Activated CD4-positive, alpha-beta memory T cell treated with anti-CD3 and anti-CD28 coated beads for 36 hours (primary cell): ENCODE measurements at regions not wholly inside any gene's neighbourhood (a gene's known extent, or its start where the extent isn't known, plus 50 kb on each side); places are given as distances from the start of the nearest gene placed in this dataset.

Experiments
- CTCF ChIA-PET: fragments of 350-600 bp; sonication (Branson Sonifier 250); formaldehyde crosslinking; loops from one replicate; lab custom pipeline; 2021; ENCODE audit warnings: antibody characterized with exemption, inconsistent platforms; lab: Charles Lee
- POLR2A ChIA-PET: fragments of 350-600 bp; sonication (Branson Sonifier 250); formaldehyde crosslinking; loops from one replicate; lab custom pipeline; 2021; ENCODE audit warnings: antibody characterized with exemption; lab: Charles Lee
- DNase-seq: peaks from one replicate; pipeline ENCODE4 v3.0.0-alpha.2; 2020
- H3K27ac Mint-ChIP-seq: one replicate; pipeline ENCODE4 v1.8.0; 2021; ENCODE audit warnings: mixed read lengths
- H3K27me3 Mint-ChIP-seq: one replicate; pipeline ENCODE4 v1.8.0; 2021; ENCODE audit warnings: mixed read lengths
- H3K36me3 Mint-ChIP-seq: one replicate; pipeline ENCODE4 v1.8.0; 2021; ENCODE audit warnings: mixed read lengths
- H3K4me1 Mint-ChIP-seq: one replicate; pipeline ENCODE4 v1.8.0; 2021; ENCODE audit warnings: low read depth, mixed read lengths
- H3K4me3 Mint-ChIP-seq: one replicate; pipeline ENCODE4 v1.8.0; 2021; ENCODE audit warnings: mild to moderate bottlenecking, mixed read lengths
- H3K9me3 Mint-ChIP-seq: one replicate; pipeline ENCODE4 v1.8.0; 2021; ENCODE audit warnings: mixed read lengths
- intact Hi-C: fragments of 100-400 bp; cut with micrococcal nuclease; formaldehyde crosslinking; loops from one replicate; pipeline ENCODE4 v1.15.1; 2023

GRCh38 chr7:13421776-13422175 is 567.7 kb downstream of the ETV1 start:
- ChIA-PET CTCF (no interaction called here), POLR2A (no interaction called here)
- H3K4me1 Mint-ChIP-seq: no peaks in the 10 kb centered on the region
- no peaks in the 10 kb centered on the region for H3K36me3 Mint-ChIP-seq
- peaks cover 3% of the 10 kb centered on the region for H3K9me3 Mint-ChIP-seq
- no peak for DNase-seq
- H3K27me3 Mint-ChIP-seq: no peaks in the 10 kb centered on the region
- intact Hi-C loops: no loop called here
- no peak overlapping the region for H3K4me3 Mint-ChIP-seq
- no peak overlapping the region for H3K27ac Mint-ChIP-seq

GRCh38 chr7:13433946-13434345 is 555.5 kb downstream of the ETV1 start:
- ChIA-PET POLR2A (no interaction called here), CTCF (no interaction called here)
- no peaks in the 10 kb centered on the region for H3K9me3 Mint-ChIP-seq
- H3K27ac Mint-ChIP-seq: no peak overlapping the region
- no peak for DNase-seq
- no peaks in the 10 kb centered on the region for H3K36me3 Mint-ChIP-seq
- H3K4me3 Mint-ChIP-seq: no peak overlapping the region
- no peaks in the 10 kb centered on the region for H3K27me3 Mint-ChIP-seq
- H3K4me1 Mint-ChIP-seq: no peaks in the 10 kb centered on the region
- intact Hi-C loops: no loop called here

- POLR2A ChIA-PET: no interaction called here
- Mint-ChIP-seq H3K36me3 (no peaks in the 10 kb centered on the region), H3K27ac (no peak overlapping the region), H3K27me3 (no peaks in the 10 kb centered on the region), H3K9me3 (no peaks in the 10 kb centered on the region), H3K4me3 (no peak overlapping the region), H3K4me1 (no peaks in the 10 kb centered on the region)
- intact Hi-C loops: no loop called here
- CTCF ChIA-PET: no interaction called here
- no peak for DNase-seq
Observed at GRCh38 chr7:13442226-13442625, 547.2 kb downstream of the ETV1 start.

- ChIA-PET POLR2A (no interaction called here), CTCF (no interaction called here)
- H3K4me1 Mint-ChIP-seq: no peaks in the 10 kb centered on the region
- H3K9me3 Mint-ChIP-seq: no peaks in the 10 kb centered on the region
- intact Hi-C loops: no loop called here
- no peak for DNase-seq
- H3K4me3 Mint-ChIP-seq: no peak overlapping the region
- H3K27ac Mint-ChIP-seq: no peak overlapping the region
- H3K36me3 Mint-ChIP-seq: no peaks in the 10 kb centered on the region
- no peaks in the 10 kb centered on the region for H3K27me3 Mint-ChIP-seq
Observed at GRCh38 chr7:13447637-13448036, 541.8 kb downstream of the ETV1 start.

- Mint-ChIP-seq H3K4me3 (no peak overlapping the region), H3K27ac (no peak overlapping the region), H3K27me3 (no peaks in the 10 kb centered on the region), H3K36me3 (no peaks in the 10 kb centered on the region), H3K9me3 (no peaks in the 10 kb centered on the region), H3K4me1 (no peaks in the 10 kb centered on the region)
- intact Hi-C loops: no loop called here
- ChIA-PET POLR2A (no interaction called here), CTCF (no interaction called here)
- no peak for DNase-seq
Observed at GRCh38 chr7:13448243-13448642, 541.2 kb downstream of the ETV1 start.

- Mint-ChIP-seq H3K4me3 (no peak overlapping the region), H3K36me3 (no peaks in the 10 kb centered on the region), H3K27me3 (no peaks in the 10 kb centered on the region), H3K27ac (no peak overlapping the region), H3K4me1 (no peaks in the 10 kb centered on the region), H3K9me3 (no peaks in the 10 kb centered on the region)
- POLR2A ChIA-PET: no interaction called here
- intact Hi-C loops: no loop called here
- DNase-seq: no peak
- CTCF ChIA-PET: no interaction called here
Observed at GRCh38 chr7:13449460-13449859, 540.0 kb downstream of the ETV1 start.

DNA sequence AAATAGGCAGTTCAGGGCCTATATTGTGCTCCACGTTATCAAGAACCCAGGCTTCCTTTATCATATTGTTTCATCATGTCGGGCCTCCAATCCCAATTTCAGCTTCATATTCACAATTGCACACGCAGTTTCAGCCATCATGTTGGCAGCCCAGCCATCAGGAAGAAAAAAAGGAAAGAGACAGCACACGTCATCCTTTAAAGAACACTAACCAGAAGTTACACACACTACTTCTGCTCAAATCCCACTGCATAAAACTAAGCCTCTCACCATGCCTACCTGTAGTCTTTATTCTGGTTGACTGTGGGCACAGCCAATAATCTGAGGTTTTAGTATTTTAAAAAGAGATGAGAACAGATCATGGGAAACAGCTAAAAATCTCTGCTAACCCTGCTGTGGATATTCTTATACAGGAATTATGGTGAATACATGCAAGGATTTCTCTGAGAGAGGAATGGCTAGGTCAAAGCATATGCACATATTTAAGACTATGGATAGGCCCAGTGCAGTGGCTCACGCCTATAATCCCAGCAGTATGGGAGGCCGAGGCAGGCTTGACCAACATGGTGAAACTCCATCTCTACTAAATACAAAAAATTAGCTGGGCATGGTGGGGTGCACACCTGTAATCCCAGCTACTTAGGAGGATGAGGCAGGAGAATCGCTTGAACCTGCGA is 534.4 kb downstream of the ETV1 start:
- POLR2A ChIA-PET: no interaction called here
- Mint-ChIP-seq H3K36me3 (no peaks in the 10 kb centered on the region), H3K27ac (no peak overlapping the region), H3K4me1 (no peaks in the 10 kb centered on the region), H3K27me3 (no peaks in the 10 kb centered on the region), H3K9me3 (no peaks in the 10 kb centered on the region), H3K4me3 (no peak overlapping the region)
- intact Hi-C loops: no loop called here
- DNase-seq: no peak
- CTCF ChIA-PET: interaction anchor here (0.6 kb wide), 1 partner anchor 120 kb away, joined by 3 read pairs; no protein-coding TSS in a partner anchor

DNA sequence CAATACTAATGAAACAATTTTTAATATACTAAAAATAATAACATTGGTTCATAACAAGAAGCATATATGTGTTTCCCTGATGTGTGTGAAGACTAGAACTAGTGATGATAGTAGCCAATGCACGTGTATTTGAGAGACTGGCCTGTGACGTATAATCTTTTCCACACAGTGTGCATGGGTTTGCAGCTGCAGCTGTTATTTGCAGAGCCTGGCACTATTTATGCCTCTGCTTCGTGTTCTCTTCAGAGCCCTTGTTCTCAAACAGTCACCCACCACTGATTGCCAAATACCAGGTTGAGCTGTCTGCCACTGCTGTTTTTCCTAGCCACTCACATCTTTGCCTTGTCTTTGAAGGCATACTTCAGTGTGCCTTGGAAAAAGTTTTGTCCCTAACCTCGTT is 531.7 kb downstream of the ETV1 start:
- Mint-ChIP-seq H3K9me3 (no peaks in the 10 kb centered on the region), H3K27ac (no peak overlapping the region), H3K4me3 (no peak overlapping the region), H3K27me3 (no peaks in the 10 kb centered on the region), H3K36me3 (no peaks in the 10 kb centered on the region), H3K4me1 (no peaks in the 10 kb centered on the region)
- DNase-seq: no peak
- CTCF ChIA-PET: no interaction called here
- intact Hi-C loops: no loop called here
- POLR2A ChIA-PET: no interaction called here

- H3K9me3 Mint-ChIP-seq: no peaks in the 10 kb centered on the region
- intact Hi-C loops: no loop called here
- no peaks in the 10 kb centered on the region for H3K36me3 Mint-ChIP-seq
- H3K27ac Mint-ChIP-seq: no peak overlapping the region
- ChIA-PET POLR2A (interaction anchor here (1.1 kb wide), 1 partner anchor 12 kb away, joined by 3 read pairs; no protein-coding TSS in a partner anchor), CTCF (no interaction called here)
- no peaks in the 10 kb centered on the region for H3K4me1 Mint-ChIP-seq
- H3K27me3 Mint-ChIP-seq: no peaks in the 10 kb centered on the region
- DNase-seq: no peak
- H3K4me3 Mint-ChIP-seq: no peak overlapping the region
Observed at GRCh38 chr7:13466874-13467547, 522.5 kb downstream of the ETV1 start.

GRCh38 chr7:13476881-13477444 is 512.5 kb downstream of the ETV1 start:
- DNase-seq: no peak
- no peaks in the 10 kb centered on the region for H3K27me3 Mint-ChIP-seq
- H3K9me3 Mint-ChIP-seq: no peaks in the 10 kb centered on the region
- H3K27ac Mint-ChIP-seq: no peak overlapping the region
- no peak overlapping the region for H3K4me3 Mint-ChIP-seq
- no peaks in the 10 kb centered on the region for H3K36me3 Mint-ChIP-seq
- intact Hi-C loops: no loop called here
- ChIA-PET CTCF (no interaction called here), POLR2A (no interaction called here)
- H3K4me1 Mint-ChIP-seq: no peaks in the 10 kb centered on the region

- Mint-ChIP-seq H3K27me3 (no peaks in the 10 kb centered on the region), H3K4me3 (no peak overlapping the region), H3K9me3 (no peaks in the 10 kb centered on the region), H3K4me1 (no peaks in the 10 kb centered on the region), H3K27ac (no peak overlapping the region), H3K36me3 (no peaks in the 10 kb centered on the region)
- DNase-seq: no peak
- POLR2A ChIA-PET: no interaction called here
- CTCF ChIA-PET: interaction anchor here (0.6 kb wide), 1 partner anchor 546 kb away, joined by 3 read pairs; no protein-coding TSS in a partner anchor
- intact Hi-C loops: no loop called here
Observed at GRCh38 chr7:13489386-13489785, 500.1 kb downstream of the ETV1 start.

DNA sequence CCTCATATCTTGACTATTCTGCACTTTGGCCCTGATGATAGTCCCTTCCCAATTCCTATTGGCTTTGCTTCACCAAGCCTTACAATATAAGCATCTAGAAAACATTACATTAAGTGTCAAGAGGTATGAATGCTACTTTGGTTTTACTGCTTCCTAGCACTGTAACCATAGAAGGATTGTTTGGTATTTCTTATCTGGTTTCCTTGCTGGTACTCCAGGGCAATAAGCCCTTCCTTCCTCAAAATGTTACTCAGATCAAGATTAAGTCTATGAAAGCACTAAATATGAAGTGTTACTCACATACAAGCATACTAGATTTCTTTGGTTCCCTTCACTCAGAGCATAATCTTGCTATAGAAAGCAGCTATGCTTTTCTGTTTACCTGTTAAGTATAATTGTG is 492.5 kb downstream of the ETV1 start:
- H3K4me1 Mint-ChIP-seq: no peaks in the 10 kb centered on the region
- ChIA-PET CTCF (no interaction called here), POLR2A (no interaction called here)
- H3K4me3 Mint-ChIP-seq: no peak overlapping the region
- H3K27ac Mint-ChIP-seq: no peak overlapping the region
- no peaks in the 10 kb centered on the region for H3K36me3 Mint-ChIP-seq
- no peaks in the 10 kb centered on the region for H3K9me3 Mint-ChIP-seq
- DNase-seq: no peak
- H3K27me3 Mint-ChIP-seq: no peaks in the 10 kb centered on the region
- intact Hi-C loops: no loop called here

DNA sequence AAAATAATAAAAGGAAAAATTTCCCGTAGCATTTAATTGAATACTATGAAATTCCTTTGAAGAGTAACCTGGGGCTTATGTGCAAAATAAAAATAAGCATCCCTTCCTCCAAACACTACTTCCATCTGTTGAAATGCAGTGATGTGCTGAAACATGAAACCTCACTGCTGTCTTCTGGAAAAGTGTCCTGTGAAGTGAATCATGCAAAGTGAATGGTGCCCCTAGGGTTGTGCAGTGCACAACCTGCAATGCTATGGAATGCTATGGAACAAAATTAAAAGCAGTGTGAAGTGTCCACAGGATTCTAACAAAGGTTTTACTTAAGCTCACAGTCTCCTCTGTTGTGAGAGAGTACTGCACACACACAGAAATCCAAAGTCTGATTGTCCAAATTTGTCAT is 480.9 kb downstream of the ETV1 start:
- H3K36me3 Mint-ChIP-seq: no peaks in the 10 kb centered on the region
- intact Hi-C loops: no loop called here

More for the DNA sequence above, 480.9 kb downstream of the ETV1 start:
- H3K27ac Mint-ChIP-seq: no peak overlapping the region
- ChIA-PET POLR2A (no interaction called here), CTCF (no interaction called here)
- H3K4me3 Mint-ChIP-seq: no peak overlapping the region
- no peak for DNase-seq
- no peaks in the 10 kb centered on the region for H3K27me3 Mint-ChIP-seq
- peaks cover 10% of the 10 kb centered on the region for H3K9me3 Mint-ChIP-seq
- no peaks in the 10 kb centered on the region for H3K4me1 Mint-ChIP-seq
